ENCODE measurements at regions not wholly inside any gene's neighbourhood (a gene's known extent, or its start where the extent isn't known, plus 50 kb on each side); places are given as distances from the start of the nearest gene placed in this dataset.

DNA sequence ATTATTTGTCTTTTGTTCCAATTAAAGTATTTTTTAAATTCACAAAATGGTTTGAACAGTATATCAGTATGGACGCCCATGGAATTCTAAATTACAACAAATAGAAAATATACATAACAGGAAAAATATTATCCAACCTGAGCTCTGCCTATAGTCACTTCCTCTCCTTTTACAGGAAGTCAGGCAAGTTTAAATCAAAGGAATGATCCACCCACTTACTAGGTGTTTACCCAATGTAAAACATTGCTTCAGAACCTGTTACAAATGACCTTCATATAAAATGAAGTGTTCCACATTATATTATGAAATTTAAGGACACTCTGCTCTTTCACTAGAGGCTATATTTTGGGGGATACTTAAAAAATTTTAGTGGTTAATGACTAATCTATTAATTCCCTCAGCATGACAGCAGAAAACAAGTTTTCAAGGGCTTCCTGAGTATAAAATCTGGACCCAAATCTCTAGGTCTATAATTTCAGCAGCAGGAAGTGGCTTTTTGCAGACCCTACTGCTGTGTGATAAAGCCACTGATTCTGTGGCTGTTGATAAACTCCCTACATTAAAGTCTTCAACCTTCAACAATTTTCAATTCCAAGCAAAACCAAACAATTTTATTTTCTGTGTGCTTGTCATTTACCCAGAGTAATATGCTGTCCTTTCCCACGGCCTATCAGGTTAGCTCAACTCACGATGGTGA lies 722.6 kb downstream of the GATA3 start:
- Histone ChIP-seq H3K4me1 (no peaks in the 10 kb centered on the region), H3K4me2 (no peak overlapping the region), H3K27ac (no peak overlapping the region), H3K4me3 (no peak overlapping the region), H3K9me3 (no peaks in the 10 kb centered on the region)
- FAIRE-seq = no peak
- 65% methylated on average over 3 of the region's 3 CpGs for whole genome bisulfite sequencing (ENCODE audit: missing lambda C conversion rate)
- ChIA-PET POLR2A (no interaction called here), CTCF (no interaction called here)
- TF ChIP-seq EHMT2 (IDR thresholded peaks at IDR 0.05; ENCODE audit: low read depth) (no peak), KDM1A (IDR thresholded peaks at IDR 0.05; ENCODE audit: low read depth) (no peak), PHF8 (IDR thresholded peaks at IDR 0.05; ENCODE audit: borderline replicate concordance, low read depth) (no peak), POLR2AphosphoS2 (conservative IDR thresholded peaks at IDR 0.05; ENCODE audit: low read length) (no peak), KDM5A (IDR thresholded peaks at IDR 0.05) (no peak), HOXB13 (CRISPR knock-in tag; IDR thresholded peaks at IDR 0.05; ENCODE audit: low read depth) (no peak), CBX8 (IDR thresholded peaks at IDR 0.05) (no peak), RNF2 (IDR thresholded peaks at IDR 0.05; ENCODE audit: borderline replicate concordance, low read depth) (no peak), MAFK (IDR thresholded peaks at IDR 0.05; ENCODE audit: partially characterized antibody) (no peak), HOXA7 (CRISPR knock-in tag; IDR thresholded peaks at IDR 0.05) (no peak), ZNF302 (CRISPR knock-in tag; IDR thresholded peaks at IDR 0.05) (no peak), CHD2 (IDR thresholded peaks at IDR 0.05; ENCODE audit: low read length, partially characterized antibody) (no peak), ZFP36 (IDR thresholded peaks at IDR 0.05; ENCODE audit: borderline replicate concordance, partially characterized antibody) (no peak), HEYL (CRISPR knock-in tag; IDR thresholded peaks at IDR 0.05) (no peak), NFE2L2 (conservative IDR thresholded peaks at IDR 0.05; ENCODE audit: low read length) (no peak), HDAC2 (IDR thresholded peaks at IDR 0.05) (no peak)
- TF ChIP-seq, protein P1, sequence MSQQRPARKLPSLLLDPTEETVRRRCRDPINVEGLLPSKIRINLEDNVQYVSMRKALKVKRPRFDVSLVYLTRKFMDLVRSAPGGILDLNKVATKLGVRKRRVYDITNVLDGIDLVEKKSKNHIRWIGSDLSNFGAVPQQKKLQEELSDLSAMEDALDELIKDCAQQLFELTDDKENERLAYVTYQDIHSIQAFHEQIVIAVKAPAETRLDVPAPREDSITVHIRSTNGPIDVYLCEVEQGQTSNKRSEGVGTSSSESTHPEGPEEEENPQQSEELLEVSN (IDR thresholded peaks at IDR 0.05; ENCODE audit: borderline replicate concordance, low read depth) = no peak
- TF ChIP-seq, protein P2, sequence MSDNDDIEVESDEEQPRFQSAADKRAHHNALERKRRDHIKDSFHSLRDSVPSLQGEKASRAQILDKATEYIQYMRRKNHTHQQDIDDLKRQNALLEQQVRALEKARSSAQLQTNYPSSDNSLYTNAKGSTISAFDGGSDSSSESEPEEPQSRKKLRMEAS (IDR thresholded peaks at IDR 0.05) = no peak
- TF ChIP-seq, protein P3, sequence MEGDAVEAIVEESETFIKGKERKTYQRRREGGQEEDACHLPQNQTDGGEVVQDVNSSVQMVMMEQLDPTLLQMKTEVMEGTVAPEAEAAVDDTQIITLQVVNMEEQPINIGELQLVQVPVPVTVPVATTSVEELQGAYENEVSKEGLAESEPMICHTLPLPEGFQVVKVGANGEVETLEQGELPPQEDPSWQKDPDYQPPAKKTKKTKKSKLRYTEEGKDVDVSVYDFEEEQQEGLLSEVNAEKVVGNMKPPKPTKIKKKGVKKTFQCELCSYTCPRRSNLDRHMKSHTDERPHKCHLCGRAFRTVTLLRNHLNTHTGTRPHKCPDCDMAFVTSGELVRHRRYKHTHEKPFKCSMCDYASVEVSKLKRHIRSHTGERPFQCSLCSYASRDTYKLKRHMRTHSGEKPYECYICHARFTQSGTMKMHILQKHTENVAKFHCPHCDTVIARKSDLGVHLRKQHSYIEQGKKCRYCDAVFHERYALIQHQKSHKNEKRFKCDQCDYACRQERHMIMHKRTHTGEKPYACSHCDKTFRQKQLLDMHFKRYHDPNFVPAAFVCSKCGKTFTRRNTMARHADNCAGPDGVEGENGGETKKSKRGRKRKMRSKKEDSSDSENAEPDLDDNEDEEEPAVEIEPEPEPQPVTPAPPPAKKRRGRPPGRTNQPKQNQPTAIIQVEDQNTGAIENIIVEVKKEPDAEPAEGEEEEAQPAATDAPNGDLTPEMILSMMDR (IDR thresholded peaks at IDR 0.05) = no peak
- TF ChIP-seq, protein P4, sequence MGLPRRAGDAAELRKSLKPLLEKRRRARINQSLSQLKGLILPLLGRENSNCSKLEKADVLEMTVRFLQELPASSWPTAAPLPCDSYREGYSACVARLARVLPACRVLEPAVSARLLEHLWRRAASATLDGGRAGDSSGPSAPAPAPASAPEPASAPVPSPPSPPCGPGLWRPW (IDR thresholded peaks at IDR 0.05) = no peak
- ATAC-seq = no peak
- no peak for DNase-seq (ENCODE audit: low read depth in 1 of 2, low spot score in 1 of 2)

DNA sequence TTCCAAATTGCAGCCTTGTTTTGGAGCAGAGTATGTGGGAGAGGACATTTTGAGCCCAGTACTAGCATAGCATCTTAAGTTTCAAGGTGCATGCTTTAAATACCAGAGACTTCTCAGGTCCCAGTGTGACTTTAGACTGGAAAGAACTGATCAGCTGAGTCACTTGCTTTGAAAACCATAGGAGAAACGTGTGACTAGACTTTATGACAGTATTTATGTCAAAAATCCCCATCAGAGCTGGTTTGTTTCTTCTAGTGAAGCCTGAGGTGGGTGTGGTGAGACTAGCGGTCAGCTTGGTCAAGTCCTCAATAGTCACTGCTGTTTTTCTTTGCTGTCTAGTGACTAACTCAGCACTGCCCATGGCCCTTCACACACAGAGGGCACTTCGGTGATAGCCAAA lies 724.2 kb downstream of the GATA3 start:
- H3K4me3 ChIP-seq = no peak overlapping the region

More for the DNA sequence above, 724.2 kb downstream of the GATA3 start:
- FAIRE-seq = no peak
- TF ChIP-seq, protein P3 (IDR thresholded peaks at IDR 0.05) = no peak
- TF ChIP-seq ZNF302 (CRISPR knock-in tag; IDR thresholded peaks at IDR 0.05) (no peak), PHF8 (IDR thresholded peaks at IDR 0.05; ENCODE audit: borderline replicate concordance, low read depth) (no peak), RNF2 (IDR thresholded peaks at IDR 0.05; ENCODE audit: borderline replicate concordance, low read depth) (no peak), TP53 (CRISPR knock-in tag; IDR thresholded peaks at IDR 0.05) (no peak), FOSB (CRISPR knock-in tag; IDR thresholded peaks at IDR 0.05) (no peak), RCOR1 (IDR thresholded peaks at IDR 0.05; ENCODE audit: low read depth, low read length) (no peak), EP300 (IDR thresholded peaks at IDR 0.05) (no peak), EHF (CRISPR knock-in tag; IDR thresholded peaks at IDR 0.05) (no peak)
- TF ChIP-seq, protein P2 (IDR thresholded peaks at IDR 0.05) = no peak
- TF ChIP-seq, protein P5, sequence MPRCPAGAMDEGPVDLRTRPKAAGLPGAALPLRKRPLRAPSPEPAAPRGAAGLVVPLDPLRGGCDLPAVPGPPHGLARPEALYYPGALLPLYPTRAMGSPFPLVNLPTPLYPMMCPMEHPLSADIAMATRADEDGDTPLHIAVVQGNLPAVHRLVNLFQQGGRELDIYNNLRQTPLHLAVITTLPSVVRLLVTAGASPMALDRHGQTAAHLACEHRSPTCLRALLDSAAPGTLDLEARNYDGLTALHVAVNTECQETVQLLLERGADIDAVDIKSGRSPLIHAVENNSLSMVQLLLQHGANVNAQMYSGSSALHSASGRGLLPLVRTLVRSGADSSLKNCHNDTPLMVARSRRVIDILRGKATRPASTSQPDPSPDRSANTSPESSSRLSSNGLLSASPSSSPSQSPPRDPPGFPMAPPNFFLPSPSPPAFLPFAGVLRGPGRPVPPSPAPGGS (IDR thresholded peaks at IDR 0.05) = no peak
- Histone ChIP-seq H3K27ac (no peak overlapping the region), H3K9me3 (no peaks in the 10 kb centered on the region), H3K4me1 (no peaks in the 10 kb centered on the region), H3K4me2 (no peak overlapping the region)
- POLR2A ChIA-PET = no interaction called here
- CTCF ChIA-PET = no interaction called here
- no peak for ATAC-seq
- whole genome bisulfite sequencing (ENCODE audit: missing lambda C conversion rate) = 46% methylated on average over 3 of the region's 3 CpGs
- no peak for DNase-seq (ENCODE audit: low read depth in 1 of 2, low spot score in 1 of 2)
